ENCODE measurements at regions not wholly inside any gene's neighbourhood (a gene's known extent, or its start where the extent isn't known, plus 50 kb on each side); places are given as distances from the start of the nearest gene placed in this dataset.

DNA sequence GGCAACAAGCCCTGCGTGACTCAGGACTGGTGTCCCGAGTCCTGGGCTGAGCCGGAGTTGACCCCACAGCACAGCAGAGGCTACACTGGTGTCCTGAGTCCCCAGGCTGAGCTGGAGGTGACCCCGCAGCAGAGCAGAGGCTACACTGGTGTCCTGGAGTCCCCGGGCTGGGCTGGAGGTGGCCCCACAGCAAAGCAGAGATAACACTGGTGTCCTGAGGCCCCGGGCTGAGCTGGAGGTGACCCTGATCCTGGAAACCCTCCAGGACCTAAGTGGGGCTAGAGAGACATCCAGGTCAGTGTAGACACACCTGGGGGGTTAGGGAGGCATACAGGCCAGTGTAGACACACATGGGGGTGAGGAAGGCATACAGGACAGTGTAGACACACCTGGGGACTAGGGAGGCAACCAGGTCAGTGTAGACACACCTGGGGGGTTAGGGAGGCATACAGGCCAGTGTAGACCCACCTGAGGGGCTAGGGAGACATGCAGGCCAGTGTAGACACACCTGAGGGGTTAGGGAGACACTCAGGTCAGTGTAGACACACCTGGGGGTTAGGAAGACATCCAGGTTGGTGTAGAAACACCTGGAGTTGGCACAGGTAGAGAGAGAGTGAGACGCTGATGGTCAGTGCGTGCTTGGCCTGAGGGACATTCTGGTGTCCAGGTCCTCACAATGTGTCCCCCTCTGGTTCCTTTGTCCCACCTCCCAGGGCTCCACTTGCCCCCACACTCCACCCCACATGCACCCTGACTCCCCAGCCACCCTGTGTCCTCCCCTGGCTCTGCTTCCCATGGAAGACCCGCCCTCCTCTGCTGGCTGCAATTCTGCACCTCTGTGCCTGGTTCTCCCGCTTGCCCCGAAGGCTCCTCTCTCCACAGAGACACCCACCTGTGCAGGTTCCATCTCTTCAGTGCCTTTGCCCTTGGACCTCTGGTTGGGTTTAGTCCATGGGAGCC is 321.6 kb upstream of the SFSWAP start:
- no peak overlapping the region for H3K14ac ChIP-seq (replicated peaks; ENCODE audit: low read depth, low read length)
- H2BK20ac ChIP-seq (ENCODE audit: low read depth, low read length), result no peak overlapping the region
- intact Hi-C loops (cut with micrococcal nuclease) (no loop called here), dilution Hi-C loops (cut with HindIII; ENCODE audit: low sequenced_read_pairs, unreplicated experiment) (no loop called here), in situ Hi-C loops (cut with MboI; ENCODE audit: low sequenced_read_pairs) (no loop called here)
- no peak overlapping the region for H4K5ac ChIP-seq (ENCODE audit: low read depth, low read length)
- no peak overlapping the region for H3K56ac ChIP-seq (ENCODE audit: extremely low read depth, insufficient read depth, low read length)
- no peak overlapping the region for H3K27ac ChIP-seq (ENCODE audit: insufficient read depth, low read length)
- no peak overlapping the region for H2AFZ ChIP-seq (replicated peaks; ENCODE audit: low read length, poor library complexity)
- no peaks in the 10 kb centered on the region for H3K9me1 ChIP-seq (ENCODE audit: insufficient read depth, low read length)
- peaks cover 38% of the 10 kb centered on the region; the same call in 1 of the 2 replicates for H3K9me3 ChIP-seq (ENCODE audit: control insufficient read depth, insufficient read depth, low read length)
- no CpG with 5 or more reads among the region's 11 CpGs for WGBS, 2 experiments (ENCODE audit: extremely low coverage in 2 of 2, insufficient read length in 1 of 2)
- H2BK15ac ChIP-seq (ENCODE audit: low read depth, low read length), result no peak overlapping the region
- no peak overlapping the region for H2BK120ac ChIP-seq (ENCODE audit: low read depth, low read length)
- H4K91ac ChIP-seq (ENCODE audit: insufficient read depth, low read depth, low read length), result no peak overlapping the region
- no peaks in the 10 kb centered on the region for H3K27me3 ChIP-seq (ENCODE audit: control insufficient read depth, insufficient read depth, low read length)
- no peaks in the 10 kb centered on the region for H4K20me1 ChIP-seq (ENCODE audit: insufficient read depth, low read length)
- H3K4ac ChIP-seq (ENCODE audit: low read depth, low read length), result no peak overlapping the region
- H4K8ac ChIP-seq (ENCODE audit: low read depth in 2 of 2, low read length in 2 of 2), result no peak overlapping the region
- H2AK5ac ChIP-seq (ENCODE audit: low read depth, low read length), result no peak overlapping the region
- POLR2A ChIA-PET (ENCODE audit: unreplicated experiment), result no interaction called here
- H3K4me2 ChIP-seq (ENCODE audit: low read depth, low read length), result no peak overlapping the region
- no peak for ATAC-seq (ENCODE audit: low read depth)
- H2AK9ac ChIP-seq (replicated peaks; ENCODE audit: low read depth, low read length, poor library complexity), result no peak overlapping the region
- DNase-seq, result no peak
- no peak for TF ChIP-seq BHLHE40 (IDR thresholded peaks at IDR 0.05; ENCODE audit: low read depth, low read length)
- no peak for TF ChIP-seq MAZ (IDR thresholded peaks at IDR 0.05; ENCODE audit: borderline replicate concordance, low read depth, low read length)
- TF ChIP-seq, protein P1, sequence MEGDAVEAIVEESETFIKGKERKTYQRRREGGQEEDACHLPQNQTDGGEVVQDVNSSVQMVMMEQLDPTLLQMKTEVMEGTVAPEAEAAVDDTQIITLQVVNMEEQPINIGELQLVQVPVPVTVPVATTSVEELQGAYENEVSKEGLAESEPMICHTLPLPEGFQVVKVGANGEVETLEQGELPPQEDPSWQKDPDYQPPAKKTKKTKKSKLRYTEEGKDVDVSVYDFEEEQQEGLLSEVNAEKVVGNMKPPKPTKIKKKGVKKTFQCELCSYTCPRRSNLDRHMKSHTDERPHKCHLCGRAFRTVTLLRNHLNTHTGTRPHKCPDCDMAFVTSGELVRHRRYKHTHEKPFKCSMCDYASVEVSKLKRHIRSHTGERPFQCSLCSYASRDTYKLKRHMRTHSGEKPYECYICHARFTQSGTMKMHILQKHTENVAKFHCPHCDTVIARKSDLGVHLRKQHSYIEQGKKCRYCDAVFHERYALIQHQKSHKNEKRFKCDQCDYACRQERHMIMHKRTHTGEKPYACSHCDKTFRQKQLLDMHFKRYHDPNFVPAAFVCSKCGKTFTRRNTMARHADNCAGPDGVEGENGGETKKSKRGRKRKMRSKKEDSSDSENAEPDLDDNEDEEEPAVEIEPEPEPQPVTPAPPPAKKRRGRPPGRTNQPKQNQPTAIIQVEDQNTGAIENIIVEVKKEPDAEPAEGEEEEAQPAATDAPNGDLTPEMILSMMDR (conservative IDR thresholded peaks at IDR 0.05; ENCODE audit: low read depth, low read length), result no peak
- TF ChIP-seq, protein P2, sequence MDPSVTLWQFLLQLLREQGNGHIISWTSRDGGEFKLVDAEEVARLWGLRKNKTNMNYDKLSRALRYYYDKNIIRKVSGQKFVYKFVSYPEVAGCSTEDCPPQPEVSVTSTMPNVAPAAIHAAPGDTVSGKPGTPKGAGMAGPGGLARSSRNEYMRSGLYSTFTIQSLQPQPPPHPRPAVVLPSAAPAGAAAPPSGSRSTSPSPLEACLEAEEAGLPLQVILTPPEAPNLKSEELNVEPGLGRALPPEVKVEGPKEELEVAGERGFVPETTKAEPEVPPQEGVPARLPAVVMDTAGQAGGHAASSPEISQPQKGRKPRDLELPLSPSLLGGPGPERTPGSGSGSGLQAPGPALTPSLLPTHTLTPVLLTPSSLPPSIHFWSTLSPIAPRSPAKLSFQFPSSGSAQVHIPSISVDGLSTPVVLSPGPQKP (IDR thresholded peaks at IDR 0.05; ENCODE audit: borderline replicate concordance, low read depth, low read length), result no peak
- TF ChIP-seq NFE2L2 (IDR thresholded peaks at IDR 0.05; ENCODE audit: low read depth, low read length), result no peak
- TF ChIP-seq FOS (IDR thresholded peaks at IDR 0.05; ENCODE audit: low read depth, low read length), result no peak
- TF ChIP-seq, protein P3, sequence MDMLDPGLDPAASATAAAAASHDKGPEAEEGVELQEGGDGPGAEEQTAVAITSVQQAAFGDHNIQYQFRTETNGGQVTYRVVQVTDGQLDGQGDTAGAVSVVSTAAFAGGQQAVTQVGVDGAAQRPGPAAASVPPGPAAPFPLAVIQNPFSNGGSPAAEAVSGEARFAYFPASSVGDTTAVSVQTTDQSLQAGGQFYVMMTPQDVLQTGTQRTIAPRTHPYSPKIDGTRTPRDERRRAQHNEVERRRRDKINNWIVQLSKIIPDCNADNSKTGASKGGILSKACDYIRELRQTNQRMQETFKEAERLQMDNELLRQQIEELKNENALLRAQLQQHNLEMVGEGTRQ (IDR thresholded peaks at IDR 0.05; ENCODE audit: low read depth, low read length), result no peak
- no peak for TF ChIP-seq CEBPB (IDR thresholded peaks at IDR 0.05; ENCODE audit: low read depth, low read length)
- TF ChIP-seq RFX5 (IDR thresholded peaks at IDR 0.05; ENCODE audit: low read depth, low read length), result no peak
- no peak for TF ChIP-seq SMC3 (IDR thresholded peaks at IDR 0.05; ENCODE audit: low read depth, low read length)
- no peaks in the 10 kb centered on the region for H3K36me3 ChIP-seq (ENCODE audit: control insufficient read depth, insufficient read depth, low read length)
- CTCF ChIA-PET, result no interaction called here
- no TSS peak for BruUV-seq (replicated peaks)
- no peak overlapping the region for H3K18ac ChIP-seq (ENCODE audit: low read depth, low read length)
- no peak overlapping the region for H3K23ac ChIP-seq (ENCODE audit: low read depth, low read length)
- no peak overlapping the region for H3K4me3 ChIP-seq (ENCODE audit: insufficient read depth, low read depth, low read length)
- no peaks in the 10 kb centered on the region for H3K79me1 ChIP-seq (ENCODE audit: low read depth in 1 of 2, low read length in 2 of 2)
- no peaks in the 10 kb centered on the region for H3K4me1 ChIP-seq (ENCODE audit: control insufficient read depth, insufficient read depth, low read length)
- H2BK5ac ChIP-seq (ENCODE audit: low read depth, low read length, poor library complexity, severe bottlenecking), result no peak overlapping the region
- no peak overlapping the region for H3K9ac ChIP-seq (ENCODE audit: low read depth, low read length)

All from IMR-90 (cell line).